ENCODE measurements at regions not wholly inside any gene's neighbourhood (a gene's known extent, or its start where the extent isn't known, plus 50 kb on each side); places are given as distances from the start of the nearest gene placed in this dataset.
A peak's percentile ranks its signal among the peaks of the same experiment; 100 is the strongest.
"Not testable (repeated sequence)": the region's sequence is repeated elsewhere in the genome, so short reads cannot be mapped to it uniquely, and the experiment has no call there.

DNA sequence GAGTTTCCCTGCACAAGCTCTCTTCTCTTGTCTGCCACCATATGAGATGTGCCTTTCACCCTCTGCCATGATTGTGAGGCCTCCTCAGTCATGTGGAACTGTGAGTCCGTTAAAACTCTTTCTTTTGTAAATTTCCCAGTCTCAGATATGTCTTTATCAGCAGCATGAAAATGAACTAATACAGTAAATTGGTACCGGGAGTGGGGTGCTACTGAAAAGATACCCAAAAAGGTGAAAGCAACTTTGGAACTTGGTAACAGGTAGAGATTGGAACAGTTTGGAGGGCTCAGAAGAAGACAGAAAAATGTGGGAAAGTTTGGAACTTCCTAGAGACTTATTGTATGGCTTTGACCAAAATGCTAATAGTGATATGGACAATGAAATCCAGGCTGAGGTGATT is 205.6 kb downstream of the LNPK start:
- DNase-seq (ENCODE audit: low read depth); in situ Hi-C loops (cut with HindIII; ENCODE audit: low pct_unique_long_range_greater_than_20kb, low sequenced_read_pairs): not testable (repeated sequence)

DNA sequence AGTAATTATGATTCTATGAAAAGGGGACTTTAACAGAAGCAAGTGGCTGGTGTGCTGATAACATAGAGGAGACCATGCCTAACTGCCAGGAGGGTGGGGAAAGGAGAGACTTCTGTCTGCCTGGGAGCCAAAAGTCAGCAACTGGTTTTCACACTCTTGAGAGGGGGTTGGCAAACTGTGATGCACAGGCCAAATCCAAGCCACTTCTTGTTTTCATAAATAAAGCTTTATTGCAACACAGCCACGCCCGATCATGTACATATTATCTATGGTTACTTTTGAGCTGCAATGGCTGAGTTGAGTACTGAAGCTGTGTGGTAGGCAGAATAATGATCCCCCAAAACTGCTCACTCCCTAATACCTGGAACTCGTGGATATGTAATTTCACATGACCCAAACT is 208.4 kb downstream of the LNPK start:
- in situ Hi-C loops (cut with HindIII; ENCODE audit: low pct_unique_long_range_greater_than_20kb, low sequenced_read_pairs), result no loop called here
- DNase-seq (ENCODE audit: low read depth), result no peak

DNA sequence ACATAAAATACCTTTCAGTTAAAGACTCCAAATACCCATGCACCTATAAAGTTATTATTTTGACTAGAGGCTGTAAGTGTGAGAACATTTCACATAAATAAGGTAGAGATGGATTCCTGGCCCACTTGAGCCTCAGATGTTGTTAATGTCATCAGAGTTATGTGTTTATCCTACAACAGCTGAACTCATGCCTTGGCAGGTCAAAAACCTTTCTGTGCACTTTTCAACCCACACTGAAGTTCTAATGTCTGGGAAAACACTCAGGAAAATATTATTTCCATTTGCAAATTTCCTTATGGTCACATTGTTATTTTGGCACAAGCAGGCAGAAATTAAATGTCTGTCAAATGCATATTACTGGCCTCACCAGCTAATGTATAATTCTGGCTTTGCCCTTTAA is 209.2 kb downstream of the LNPK start:
- DNase-seq (ENCODE audit: low read depth), result no peak
- in situ Hi-C loops (cut with HindIII; ENCODE audit: low pct_unique_long_range_greater_than_20kb, low sequenced_read_pairs), result no loop called here

DNA sequence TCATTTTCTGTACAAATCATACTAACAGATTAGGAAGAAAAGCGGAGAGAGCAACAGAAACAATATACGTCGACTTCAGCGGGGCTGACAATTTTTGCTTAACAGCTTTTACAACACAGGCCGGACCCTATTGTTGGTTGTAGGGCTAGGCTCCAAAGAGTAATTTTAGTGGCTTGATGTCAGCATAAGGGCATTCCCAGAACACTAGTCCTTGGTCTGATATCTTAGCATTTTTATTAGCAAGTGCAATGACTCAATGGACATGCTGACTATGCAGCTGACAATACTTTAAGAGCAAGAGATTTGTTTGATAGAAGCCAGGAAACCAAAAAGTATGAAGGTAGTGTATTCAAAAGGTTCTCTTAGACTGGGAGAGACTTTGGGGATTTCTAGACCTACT is 209.9 kb downstream of the LNPK start:
- in situ Hi-C loops (cut with HindIII; ENCODE audit: low pct_unique_long_range_greater_than_20kb, low sequenced_read_pairs), result no loop called here
- DNase-seq (ENCODE audit: low read depth), result no peak

DNA sequence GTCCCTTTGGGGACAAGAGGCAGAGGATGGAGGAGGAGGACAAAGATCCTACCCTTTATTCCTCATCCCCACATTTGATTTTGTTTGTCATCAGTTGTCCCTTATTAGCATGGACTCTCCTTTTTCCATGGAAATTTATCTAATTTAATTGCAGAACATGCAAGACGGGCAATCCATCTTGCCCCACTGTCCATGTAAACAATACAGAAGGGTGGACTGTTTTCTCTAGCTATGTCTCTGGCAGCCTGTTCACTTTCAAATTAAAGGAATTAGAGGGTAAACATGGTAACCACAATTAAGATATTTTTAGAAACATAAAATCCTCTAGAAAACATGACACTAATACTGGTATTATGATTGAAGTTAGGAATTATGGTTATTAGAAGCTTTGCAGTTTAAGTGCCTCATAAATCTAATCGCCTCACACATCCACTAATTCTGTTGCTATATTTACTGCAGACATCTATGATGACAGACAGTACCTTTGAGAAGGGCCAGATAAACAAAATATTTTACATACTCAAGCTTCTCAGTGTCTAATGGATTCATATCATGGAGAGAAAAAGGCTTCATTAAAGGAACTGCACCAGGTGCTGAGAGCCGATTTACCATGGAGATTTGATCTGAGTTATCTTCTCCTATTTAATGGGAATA is 215.5 kb downstream of the LNPK start:
- in situ Hi-C loops (cut with HindIII; ENCODE audit: low pct_unique_long_range_greater_than_20kb, low sequenced_read_pairs), result no loop called here
- DNase-seq (ENCODE audit: low read depth), result no peak

DNA sequence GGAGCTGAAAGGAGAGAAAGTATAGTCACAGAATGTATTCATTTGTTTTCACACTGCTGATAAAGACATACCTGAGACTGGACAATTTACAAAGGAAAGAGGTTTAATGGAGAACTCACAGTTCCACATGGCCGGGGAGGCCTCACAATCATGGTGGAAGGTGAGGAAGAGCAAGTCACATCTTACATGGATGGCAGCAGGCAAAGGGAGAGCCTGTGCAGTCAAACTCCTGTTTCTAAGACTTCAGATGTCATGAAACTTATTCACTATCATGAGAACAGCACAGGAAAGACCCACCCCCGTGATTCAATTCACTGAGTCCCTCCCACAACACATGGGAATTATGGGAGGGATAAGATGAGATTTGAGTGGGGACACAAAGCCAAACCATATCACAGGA is 224.7 kb downstream of the LNPK start:
- in situ Hi-C loops (cut with HindIII; ENCODE audit: low pct_unique_long_range_greater_than_20kb, low sequenced_read_pairs); DNase-seq (ENCODE audit: low read depth): not testable (repeated sequence)

DNA sequence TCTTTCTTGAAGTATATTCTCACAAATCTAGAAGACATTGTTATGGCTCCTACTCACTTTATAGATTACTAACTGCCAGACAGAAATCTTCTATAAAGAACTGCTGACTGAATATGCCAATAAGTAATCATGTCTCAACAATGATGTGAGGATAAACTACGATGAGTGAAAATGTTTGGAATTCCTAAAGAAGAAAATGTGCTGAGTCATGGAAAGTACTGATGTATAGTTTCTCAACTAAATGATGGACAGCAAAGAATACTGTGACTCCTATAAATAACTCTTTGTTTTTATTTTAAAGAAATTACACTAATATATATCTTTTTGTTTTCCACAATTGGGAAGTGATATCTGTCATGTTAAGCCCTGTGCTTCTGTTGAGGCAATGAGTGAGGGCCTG is 232.9 kb downstream of the LNPK start:
- in situ Hi-C loops (cut with HindIII; ENCODE audit: low pct_unique_long_range_greater_than_20kb, low sequenced_read_pairs), result no loop called here
- no peak for DNase-seq (ENCODE audit: low read depth)

DNA sequence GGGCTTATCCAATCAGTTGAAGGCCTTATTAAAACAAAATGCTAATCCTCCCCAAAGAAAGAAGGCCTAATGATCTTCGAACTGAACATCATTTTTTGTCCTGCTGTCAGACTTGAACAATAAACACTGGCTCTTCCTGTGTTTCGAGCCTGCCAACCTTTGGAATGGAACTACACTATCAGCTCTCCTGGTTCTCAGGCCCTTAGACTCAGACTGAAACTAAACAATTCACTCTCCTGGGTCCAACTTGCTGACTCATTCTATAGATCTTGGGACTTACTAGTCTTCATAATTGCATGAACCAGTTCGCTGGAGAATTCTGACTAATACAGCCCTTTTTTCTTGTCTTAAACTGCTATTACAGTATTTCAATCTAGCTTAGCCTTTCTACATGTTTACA is 235.2 kb downstream of the LNPK start:
- in situ Hi-C loops (cut with HindIII; ENCODE audit: low pct_unique_long_range_greater_than_20kb, low sequenced_read_pairs), result no loop called here
- peak; percentile 1 for DNase-seq (ENCODE audit: low read depth)

DNA sequence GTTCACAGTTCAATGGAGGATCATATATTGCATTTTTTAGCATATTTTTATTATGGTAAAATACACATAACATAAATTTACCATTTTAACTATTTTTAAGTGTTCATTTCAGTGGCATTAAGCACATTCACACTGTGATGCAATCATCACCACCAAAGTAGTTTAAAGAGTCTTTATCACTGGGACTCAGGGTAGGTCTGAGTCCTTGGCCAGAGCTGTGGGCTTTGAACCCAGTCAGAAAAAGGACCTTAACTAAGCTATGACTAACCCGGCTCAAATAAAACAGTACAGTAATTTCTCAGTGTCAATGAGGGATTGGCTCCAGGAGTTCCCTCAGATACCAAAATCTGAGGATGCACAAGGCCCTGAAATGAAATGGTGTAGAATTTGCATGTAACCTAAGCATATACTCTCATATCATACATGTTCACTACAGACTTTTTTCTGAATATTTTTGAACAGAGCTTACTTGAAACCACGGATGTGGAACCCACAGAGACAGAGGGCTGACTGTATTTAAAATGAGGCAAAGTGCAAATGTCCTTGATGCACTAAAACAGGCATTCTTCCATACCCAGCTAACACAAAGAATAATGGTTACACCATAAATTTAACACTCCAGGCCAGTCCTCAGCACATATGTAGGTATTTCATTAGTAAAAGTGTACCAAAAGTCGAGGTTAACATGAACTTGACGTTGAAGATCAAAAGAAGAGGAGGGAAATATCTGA is 246.2 kb downstream of the LNPK start:
- no peak for DNase-seq (ENCODE audit: low read depth)
- in situ Hi-C loops (cut with HindIII; ENCODE audit: low pct_unique_long_range_greater_than_20kb, low sequenced_read_pairs), result no loop called here

DNA sequence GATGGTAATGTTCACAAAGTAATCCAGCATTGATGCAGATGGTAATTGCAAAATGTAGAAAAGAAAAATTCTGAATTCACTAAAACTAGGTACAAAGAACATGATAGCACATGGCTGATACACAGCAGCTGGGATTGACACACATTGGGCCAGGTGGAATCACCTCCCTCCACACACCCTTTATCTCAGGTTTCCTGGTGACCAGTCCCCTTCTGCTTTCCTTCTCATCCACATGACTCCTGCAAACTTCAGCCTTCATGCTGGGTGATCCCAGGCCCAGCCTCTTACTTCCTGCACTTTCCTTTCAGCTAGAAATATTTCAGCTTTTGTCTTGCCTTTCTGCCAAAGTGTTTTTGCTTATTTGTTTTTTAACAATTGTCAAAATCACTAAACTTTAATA is 246.9 kb downstream of the LNPK start:
- no peak for DNase-seq (ENCODE audit: low read depth)
- in situ Hi-C loops (cut with HindIII; ENCODE audit: low pct_unique_long_range_greater_than_20kb, low sequenced_read_pairs), result no loop called here

DNA sequence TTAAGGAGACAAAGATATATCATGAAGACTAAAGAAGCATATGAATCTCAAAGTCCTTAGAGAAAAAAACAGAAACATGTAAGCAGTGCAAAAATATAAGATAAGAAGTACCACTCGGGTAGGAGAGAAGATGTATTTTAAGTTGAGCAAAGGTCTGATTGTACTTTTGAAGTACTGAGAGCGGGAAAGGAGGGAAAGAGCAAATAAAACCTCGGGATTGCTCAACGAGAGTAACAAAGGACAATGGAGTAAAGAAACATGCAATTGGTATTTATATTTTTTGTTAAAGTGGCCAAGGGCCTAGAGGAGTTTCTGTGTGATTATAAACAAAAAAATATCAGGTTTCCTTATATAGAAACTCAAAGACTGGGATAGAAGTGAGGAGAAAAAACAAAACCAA is 251.9 kb downstream of the LNPK start:
- in situ Hi-C loops (cut with HindIII; ENCODE audit: low pct_unique_long_range_greater_than_20kb, low sequenced_read_pairs), result no loop called here
- DNase-seq (ENCODE audit: low read depth), result no peak

DNA sequence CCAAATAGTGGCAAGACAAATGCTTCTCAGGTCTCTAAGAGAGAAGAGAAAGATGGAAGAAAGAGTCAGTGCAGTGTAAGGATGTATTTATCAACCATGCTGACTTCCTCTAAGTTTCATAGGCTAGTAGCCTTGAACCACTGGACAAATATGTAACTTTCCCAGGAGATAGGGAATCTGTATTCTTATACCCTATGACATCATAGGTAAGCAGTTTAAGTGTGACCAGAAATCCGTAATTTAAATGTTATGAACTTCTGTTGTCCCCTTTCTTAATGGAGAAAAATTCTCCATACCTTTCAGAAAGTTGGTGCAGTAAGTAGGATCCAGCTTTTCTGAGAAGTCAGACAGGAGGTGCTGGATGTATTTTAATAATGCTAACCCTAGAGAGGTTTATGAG is 256.2 kb downstream of the LNPK start:
- no peak for DNase-seq (ENCODE audit: low read depth)
- in situ Hi-C loops (cut with HindIII; ENCODE audit: low pct_unique_long_range_greater_than_20kb, low sequenced_read_pairs), result no loop called here

DNA sequence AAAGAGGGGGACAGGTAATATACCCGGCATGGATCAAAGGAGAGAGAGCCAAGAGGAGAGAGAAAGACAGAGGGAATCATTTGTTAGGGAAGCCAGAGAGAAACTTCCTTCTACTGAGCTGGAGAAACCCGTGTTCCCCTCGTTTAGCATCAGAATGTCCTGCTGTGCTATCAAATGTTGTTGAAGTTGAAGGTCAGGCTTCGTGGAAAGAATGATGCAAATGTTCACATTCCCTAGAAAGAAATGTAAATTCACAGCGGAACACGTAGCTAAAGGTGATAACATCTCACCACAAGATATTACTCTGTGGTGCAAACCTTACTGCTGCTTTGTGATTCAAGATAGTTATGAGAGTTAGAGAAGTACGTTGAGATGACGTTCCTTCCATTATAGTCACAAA is 258.1 kb downstream of the LNPK start:
- in situ Hi-C loops (cut with HindIII; ENCODE audit: low pct_unique_long_range_greater_than_20kb, low sequenced_read_pairs), result no loop called here
- no peak for DNase-seq (ENCODE audit: low read depth)

DNA sequence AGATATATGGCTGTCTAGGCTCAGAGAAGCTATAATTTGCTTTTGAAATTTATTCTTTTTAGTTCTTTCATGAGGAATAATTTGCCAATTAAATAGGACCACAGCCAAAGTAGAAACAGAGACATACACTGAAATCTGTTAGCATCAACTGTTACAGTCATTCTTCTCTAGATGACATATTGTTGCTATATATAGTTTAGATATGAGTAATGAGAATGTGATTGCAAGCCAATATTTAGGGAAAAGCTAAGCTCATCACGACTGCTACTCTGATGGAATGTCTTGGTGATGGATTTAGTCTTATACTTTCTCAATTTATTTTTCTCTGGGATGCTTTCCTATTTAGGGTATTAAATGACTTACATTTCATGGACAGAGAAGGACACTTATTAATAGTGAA is 259.1 kb downstream of the LNPK start:
- in situ Hi-C loops (cut with HindIII; ENCODE audit: low pct_unique_long_range_greater_than_20kb, low sequenced_read_pairs), result no loop called here
- DNase-seq (ENCODE audit: low read depth), result no peak

DNA sequence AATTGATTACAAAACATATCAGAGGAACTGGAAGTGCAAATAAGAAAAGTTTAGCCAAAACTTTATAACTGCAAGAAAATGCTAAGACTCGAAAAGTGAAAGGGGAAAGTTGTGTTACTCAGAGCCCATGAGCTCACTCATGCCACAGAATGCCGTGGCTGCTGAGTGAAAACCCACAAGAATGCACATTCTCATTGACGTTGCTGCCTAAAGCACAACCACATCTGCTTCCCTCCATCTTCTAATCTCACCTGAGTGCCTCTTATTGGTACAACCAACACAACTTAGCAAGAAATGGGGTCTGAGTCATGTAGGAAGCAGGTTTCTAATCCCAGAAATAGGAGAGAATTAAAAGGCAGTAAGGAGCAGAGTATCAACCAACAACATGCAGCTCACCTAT is 259.7 kb downstream of the LNPK start:
- in situ Hi-C loops (cut with HindIII; ENCODE audit: low pct_unique_long_range_greater_than_20kb, low sequenced_read_pairs), result no loop called here

DNA sequence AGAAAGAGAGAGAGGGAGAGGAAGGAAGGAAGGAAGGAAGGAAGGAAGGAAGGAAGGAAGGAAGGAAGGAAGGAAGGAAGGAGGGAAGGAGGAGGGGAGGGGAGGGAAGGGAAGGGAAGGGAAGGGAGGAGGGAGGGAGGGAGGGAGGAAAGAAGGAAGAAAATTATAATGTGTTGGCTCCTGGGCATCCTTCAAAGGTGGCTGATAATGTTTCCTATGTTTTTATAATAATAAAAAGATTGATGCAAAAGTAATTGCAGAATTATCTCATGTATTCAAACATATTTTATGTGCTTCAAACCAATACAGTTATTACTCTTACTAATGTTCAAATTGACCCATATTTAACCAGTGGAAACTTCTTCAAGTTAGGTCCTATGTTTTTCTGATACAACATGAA is 260.9 kb downstream of the LNPK start:
- in situ Hi-C loops (cut with HindIII; ENCODE audit: low pct_unique_long_range_greater_than_20kb, low sequenced_read_pairs), result no loop called here
- no peak for DNase-seq (ENCODE audit: low read depth)

More for the DNA sequence above, 259.7 kb downstream of the LNPK start:
- no peak for DNase-seq (ENCODE audit: low read depth)

DNA sequence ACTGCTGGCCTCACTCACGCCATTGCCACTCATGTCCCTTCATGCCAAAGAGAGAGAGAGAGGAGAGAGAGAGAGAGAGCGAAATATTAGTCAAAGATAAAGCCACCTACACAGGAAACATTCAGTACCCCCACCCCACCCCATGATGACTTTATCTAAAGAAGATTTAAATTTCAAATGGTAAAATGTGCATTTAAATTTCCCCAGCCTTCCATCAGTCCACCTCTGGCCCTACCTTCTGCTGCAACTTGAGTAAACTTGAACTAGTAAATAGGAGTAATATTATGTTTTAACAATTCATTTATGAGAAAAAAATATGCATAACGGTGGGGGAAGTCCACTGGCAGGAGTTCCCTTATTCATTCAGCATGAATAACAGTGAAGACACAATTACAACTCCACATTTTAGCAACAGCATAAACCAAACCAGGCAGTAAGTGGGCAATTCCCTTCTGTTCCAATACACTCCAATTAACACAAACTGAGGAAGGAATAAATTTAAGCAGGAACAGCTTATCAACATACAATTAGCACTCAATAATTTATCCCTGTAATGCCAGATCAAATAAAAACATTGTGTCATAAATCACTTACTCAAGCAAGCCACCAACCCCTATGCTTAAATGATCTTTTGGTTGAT is 264.2 kb downstream of the LNPK start:
- DNase-seq (ENCODE audit: low read depth), result no peak
- in situ Hi-C loops (cut with HindIII; ENCODE audit: low pct_unique_long_range_greater_than_20kb, low sequenced_read_pairs), result no loop called here

DNA sequence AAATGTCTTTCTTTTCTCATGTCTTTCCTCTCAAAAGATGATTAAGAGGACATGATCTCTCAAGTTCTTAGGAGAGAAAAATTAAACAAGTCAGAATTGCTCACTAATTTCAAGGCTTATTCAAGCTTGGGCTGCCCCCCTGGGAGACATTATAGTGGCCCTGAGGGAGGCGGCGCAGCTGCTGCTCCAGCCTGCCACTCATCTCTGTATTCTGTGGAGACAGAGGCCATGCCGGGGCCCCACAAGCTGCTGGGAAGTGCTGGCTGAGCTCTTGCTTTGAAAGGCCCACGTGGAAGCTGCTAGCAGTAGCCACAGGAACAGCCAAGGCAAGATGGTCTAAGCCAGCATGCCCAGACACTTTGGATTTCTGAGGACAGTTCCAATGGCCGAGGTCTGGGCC is 267.4 kb downstream of the LNPK start:
- in situ Hi-C loops (cut with HindIII; ENCODE audit: low pct_unique_long_range_greater_than_20kb, low sequenced_read_pairs), result no loop called here
- no peak for DNase-seq (ENCODE audit: low read depth)

DNA sequence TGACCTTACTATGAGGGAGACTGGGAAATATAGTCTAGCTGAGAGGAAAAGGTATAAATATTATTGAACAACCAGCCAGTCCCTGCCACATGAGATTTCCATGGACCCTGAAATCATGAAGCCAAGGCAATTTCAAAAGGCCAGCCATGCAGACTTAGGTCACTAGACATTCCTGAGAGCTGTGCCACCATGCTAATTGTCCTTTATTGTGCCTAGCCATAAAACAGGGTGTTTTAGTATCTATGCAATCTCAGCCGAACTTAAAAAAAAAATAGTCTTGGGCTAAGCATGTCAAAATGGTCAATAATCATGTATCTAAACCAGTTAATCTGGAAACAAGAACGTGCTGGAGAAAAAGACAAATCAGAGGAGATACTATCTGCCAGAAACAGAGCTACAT is 269.5 kb downstream of the LNPK start:
- no peak for DNase-seq (ENCODE audit: low read depth)
- in situ Hi-C loops (cut with HindIII; ENCODE audit: low pct_unique_long_range_greater_than_20kb, low sequenced_read_pairs), result no loop called here

DNA sequence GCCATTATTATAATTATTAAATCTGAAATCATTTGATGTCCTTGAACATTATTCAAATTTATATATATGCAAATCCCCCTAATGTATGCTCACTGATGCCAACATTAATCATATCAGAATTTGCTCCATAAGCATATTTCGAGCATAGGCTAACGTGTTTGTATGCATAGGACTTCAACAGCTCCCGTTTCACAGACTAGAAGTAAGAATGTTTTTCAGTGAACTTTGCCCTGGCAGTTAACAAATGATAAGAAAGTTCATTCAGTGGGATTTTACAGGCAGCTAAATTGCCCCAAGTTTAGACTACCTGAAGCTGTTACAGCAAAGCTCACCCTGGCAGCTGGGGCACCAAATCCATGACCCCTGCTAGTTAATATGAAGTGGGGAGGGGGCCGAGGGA is 272.0 kb downstream of the LNPK start:
- no peak for DNase-seq (ENCODE audit: low read depth)
- in situ Hi-C loops (cut with HindIII; ENCODE audit: low pct_unique_long_range_greater_than_20kb, low sequenced_read_pairs), result no loop called here
